ENCODE measurements at regions not wholly inside any gene's neighbourhood (a gene's known extent, or its start where the extent isn't known, plus 50 kb on each side); places are given as distances from the start of the nearest gene placed in this dataset.
A peak's percentile ranks its signal among the peaks of the same experiment; 100 is the strongest.

DNA sequence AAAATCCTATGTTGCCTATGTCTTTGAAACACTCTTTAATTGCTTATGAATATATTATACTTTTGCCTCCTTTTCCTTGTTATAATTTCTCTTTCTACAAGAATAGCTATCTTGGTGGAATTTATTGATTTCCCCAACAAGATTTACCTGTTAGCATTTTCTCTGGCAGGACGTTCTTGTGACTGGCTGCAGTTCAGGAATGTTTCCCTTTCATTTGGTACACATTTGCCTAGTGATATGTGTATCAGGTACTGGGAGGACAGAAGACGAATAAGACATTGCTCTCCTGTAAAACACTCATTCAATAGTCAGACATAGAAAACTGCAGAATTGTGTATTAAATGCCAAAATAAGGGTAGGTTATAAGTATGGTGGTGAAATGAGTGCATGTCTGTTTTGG, 279.9 kb downstream of the FAT3 start:
- no peak overlapping the region for H3K4me3 ChIP-seq (ENCODE audit: low read length)
- H3K36me3 ChIP-seq (ENCODE audit: insufficient read depth, low read length): no peaks in the 10 kb centered on the region
- H3K27ac ChIP-seq (ENCODE audit: low read depth, low read length): no peak overlapping the region
- H3K27me3 ChIP-seq (ENCODE audit: insufficient read depth, low read length): no peaks in the 10 kb centered on the region
- H3K9ac ChIP-seq (ENCODE audit: low read depth, low read length): no peak overlapping the region
- H3K4me1 ChIP-seq (ENCODE audit: insufficient read depth, low read length): peaks cover 14% of the 10 kb centered on the region
- WGBS: 89% methylated on average over 2 of the region's 2 CpGs
- H3K9me3 ChIP-seq (ENCODE audit: insufficient read depth, low read depth, low read length): no peaks in the 10 kb centered on the region

DNA sequence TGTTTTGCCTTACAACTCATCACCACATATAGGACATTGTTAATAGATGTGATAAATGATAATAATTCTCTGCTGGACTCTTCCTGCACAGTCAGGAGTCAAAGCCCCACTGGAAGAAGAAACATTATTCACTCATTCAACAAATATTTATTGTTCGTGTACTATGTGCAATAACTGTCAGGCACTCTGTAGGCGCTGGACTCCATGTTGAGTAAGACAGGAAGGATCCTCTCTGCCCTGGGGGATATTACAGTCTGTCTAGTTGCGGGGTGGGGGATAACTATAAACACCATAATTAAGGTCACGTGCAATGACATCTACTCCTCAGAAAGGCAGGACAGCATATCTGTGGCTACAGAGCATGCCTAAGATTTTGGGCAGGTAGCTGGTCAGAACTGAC, 281.1 kb downstream of the FAT3 start:
- Histone ChIP-seq H3K9ac (ENCODE audit: low read depth, low read length) (no peak overlapping the region), H3K4me3 (ENCODE audit: low read length) (no peak overlapping the region), H3K27ac (ENCODE audit: low read depth, low read length) (no peak overlapping the region), H3K4me1 (ENCODE audit: insufficient read depth, low read length) (peaks cover 20% of the 10 kb centered on the region), H3K9me3 (ENCODE audit: insufficient read depth, low read depth, low read length) (no peaks in the 10 kb centered on the region), H3K27me3 (ENCODE audit: insufficient read depth, low read length) (no peaks in the 10 kb centered on the region), H3K36me3 (ENCODE audit: insufficient read depth, low read length) (no peaks in the 10 kb centered on the region)
- WGBS: 98% methylated on average over 4 of the region's 4 CpGs

DNA sequence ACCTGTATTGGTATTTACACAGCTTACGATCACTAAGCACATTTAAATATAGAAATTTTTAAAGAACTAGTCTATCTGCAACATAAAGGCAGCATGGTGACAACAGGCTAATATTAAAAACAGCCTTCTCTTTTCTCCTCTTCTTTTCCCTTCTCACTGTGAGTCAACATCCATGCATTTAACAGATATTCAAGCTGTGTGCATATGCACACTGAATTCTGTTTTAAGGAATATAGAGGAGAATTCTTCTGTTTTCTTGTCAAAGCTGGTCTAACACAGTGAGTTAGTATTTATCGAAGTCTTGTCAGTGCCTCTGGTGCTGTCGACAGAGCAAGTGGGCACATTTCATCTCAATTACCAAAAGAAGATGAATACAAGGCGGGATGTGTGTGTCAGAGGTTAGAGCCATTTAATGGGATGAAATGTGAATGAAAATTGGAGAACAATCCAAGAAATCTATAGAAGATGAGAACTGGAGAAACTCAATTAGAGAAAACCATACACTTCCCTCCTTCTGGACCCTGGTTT, 282.3 kb downstream of the FAT3 start:
- Histone ChIP-seq H3K27ac (ENCODE audit: low read depth, low read length) (no peak overlapping the region; the same call in 1 of the 2 replicates), H3K4me1 (ENCODE audit: insufficient read depth, low read length) (peaks cover 30% of the 10 kb centered on the region), H3K36me3 (ENCODE audit: insufficient read depth, low read length) (no peaks in the 10 kb centered on the region), H3K27me3 (ENCODE audit: insufficient read depth, low read length) (no peaks in the 10 kb centered on the region), H3K9me3 (ENCODE audit: insufficient read depth, low read depth, low read length) (no peaks in the 10 kb centered on the region), H3K4me3 (ENCODE audit: low read length) (no peak overlapping the region), H3K9ac (ENCODE audit: low read depth, low read length) (no peak overlapping the region)
- WGBS: 73% methylated on average over 3 of the region's 4 CpGs

DNA sequence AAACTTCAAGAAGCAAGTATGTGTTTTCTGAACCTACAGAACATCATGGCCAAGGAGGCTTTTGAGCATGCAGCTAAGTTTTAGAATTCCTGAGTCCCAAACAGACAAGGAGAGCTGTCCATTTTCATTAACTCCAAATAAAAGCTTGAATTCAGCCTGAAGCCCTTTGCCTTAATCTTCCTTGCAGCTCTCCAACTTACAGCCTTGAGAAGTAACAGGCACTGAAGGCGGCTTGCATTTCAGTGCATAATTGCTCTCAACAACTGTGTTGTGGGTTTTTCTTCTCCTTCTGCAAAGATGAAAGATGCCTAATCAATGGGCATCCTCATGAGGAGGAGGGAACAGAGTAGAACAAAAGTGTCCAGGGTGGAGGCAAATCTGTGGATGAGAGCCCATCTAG, 286.0 kb downstream of the FAT3 start:
- H3K27ac ChIP-seq (ENCODE audit: low read depth, low read length): peak overlapping the region; percentile 87; the same call in 1 of the 2 replicates
- no peaks in the 10 kb centered on the region for H3K36me3 ChIP-seq (ENCODE audit: insufficient read depth, low read length)
- H3K9me3 ChIP-seq (ENCODE audit: insufficient read depth, low read depth, low read length): no peaks in the 10 kb centered on the region
- no peak overlapping the region for H3K9ac ChIP-seq (ENCODE audit: low read depth, low read length)
- H3K4me1 ChIP-seq (ENCODE audit: insufficient read depth, low read length): peaks cover 38% of the 10 kb centered on the region
- WGBS: 85% methylated on average over 1 of the region's 1 CpG
- H3K27me3 ChIP-seq (ENCODE audit: insufficient read depth, low read length): no peaks in the 10 kb centered on the region
- H3K4me3 ChIP-seq (ENCODE audit: low read length): no peak overlapping the region

DNA sequence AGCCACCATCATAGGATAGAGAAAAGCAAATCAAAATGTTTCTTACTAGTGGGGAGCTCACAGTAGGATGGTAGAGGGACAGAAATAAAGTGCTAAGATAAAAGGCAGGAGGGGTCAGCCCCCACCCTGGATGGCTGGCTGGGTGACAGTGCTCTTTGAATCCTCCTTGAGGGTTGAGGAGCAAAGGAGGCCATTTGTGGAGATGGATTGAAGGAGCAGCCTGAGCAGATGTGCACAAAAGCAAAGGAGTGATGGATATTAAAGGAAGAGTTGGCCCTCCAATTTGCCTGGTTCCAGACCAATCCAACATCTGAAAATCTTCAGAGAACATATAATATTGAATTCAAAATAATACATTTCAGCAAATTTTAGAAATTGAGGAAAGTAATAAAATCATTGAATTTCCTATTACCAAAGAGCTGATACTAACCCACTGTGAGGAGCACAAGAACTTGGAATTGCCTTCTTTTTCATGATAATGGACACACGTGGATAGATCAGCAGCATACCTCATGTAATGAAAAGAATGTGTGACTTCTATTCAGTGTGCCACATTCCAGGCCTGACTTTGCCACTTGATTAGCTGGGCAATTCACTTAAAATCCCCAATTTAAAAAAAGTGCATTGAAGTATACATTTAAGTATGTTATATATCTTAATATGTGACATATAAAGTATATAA, 287.0 kb downstream of the FAT3 start:
- H3K27ac ChIP-seq (ENCODE audit: low read depth, low read length): peak overlapping the region; percentile 87
- H3K4me1 ChIP-seq (ENCODE audit: insufficient read depth, low read length): peaks cover 29% of the 10 kb centered on the region
- 0% methylated on average over 1 of the region's 1 CpG for WGBS
- H3K4me3 ChIP-seq (ENCODE audit: low read length): no peak overlapping the region
- H3K9ac ChIP-seq (ENCODE audit: low read depth, low read length): peak overlapping the region; percentile 15; the same call in 1 of the 2 replicates
- H3K27me3 ChIP-seq (ENCODE audit: insufficient read depth, low read length): no peaks in the 10 kb centered on the region
- H3K9me3 ChIP-seq (ENCODE audit: insufficient read depth, low read depth, low read length): no peaks in the 10 kb centered on the region
- no peaks in the 10 kb centered on the region for H3K36me3 ChIP-seq (ENCODE audit: insufficient read depth, low read length)

DNA sequence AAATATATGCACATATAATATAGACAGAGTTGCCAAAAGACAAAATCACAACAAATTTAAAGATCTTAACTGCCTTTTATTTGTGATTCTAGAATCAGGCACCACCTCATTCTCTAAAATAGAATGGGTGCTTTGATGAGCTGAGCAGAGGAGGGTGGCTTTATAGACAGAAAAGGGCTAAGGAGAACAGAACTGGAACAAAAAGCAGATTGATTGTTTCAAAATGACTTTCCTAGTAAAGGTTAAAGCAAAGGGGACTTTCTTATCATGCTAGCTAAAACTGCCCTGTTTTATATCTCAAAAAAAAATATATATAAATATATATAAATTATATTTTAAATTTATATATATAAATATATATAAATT, 287.6 kb downstream of the FAT3 start:
- no peaks in the 10 kb centered on the region for H3K9me3 ChIP-seq (ENCODE audit: insufficient read depth, low read depth, low read length)
- H3K9ac ChIP-seq (ENCODE audit: low read depth, low read length): no peak overlapping the region
- no peak overlapping the region for H3K4me3 ChIP-seq (ENCODE audit: low read length)
- peaks cover 24% of the 10 kb centered on the region for H3K4me1 ChIP-seq (ENCODE audit: insufficient read depth, low read length)
- no peaks in the 10 kb centered on the region for H3K36me3 ChIP-seq (ENCODE audit: insufficient read depth, low read length)
- H3K27ac ChIP-seq (ENCODE audit: low read depth, low read length): peak overlapping the region; percentile 82; the same call in 1 of the 2 replicates
- no peaks in the 10 kb centered on the region for H3K27me3 ChIP-seq (ENCODE audit: insufficient read depth, low read length)

DNA sequence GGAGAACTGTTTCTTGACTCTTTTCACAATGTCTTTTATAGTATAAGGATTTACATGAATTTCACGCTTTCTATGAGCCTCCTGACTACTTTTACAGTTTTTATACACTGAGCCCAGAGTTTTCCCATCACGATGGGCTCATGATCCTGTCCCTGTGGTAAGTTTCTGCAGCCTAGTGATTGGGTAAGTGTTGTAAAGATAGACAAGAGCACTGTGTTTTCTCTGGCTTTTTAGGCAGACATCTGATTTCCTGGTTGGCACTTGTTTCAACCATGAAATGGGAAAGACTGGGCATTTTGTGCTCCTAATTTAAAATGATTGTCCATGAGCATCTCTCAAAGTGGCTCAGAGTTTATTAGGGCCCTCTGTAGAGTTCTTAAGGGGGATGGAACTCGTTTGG, 299.0 kb downstream of the FAT3 start:
- Histone ChIP-seq H3K36me3 (ENCODE audit: insufficient read depth, low read length) (no peaks in the 10 kb centered on the region), H3K9me3 (ENCODE audit: insufficient read depth, low read depth, low read length) (no peaks in the 10 kb centered on the region), H3K4me3 (ENCODE audit: low read length) (no peak overlapping the region), H3K27me3 (ENCODE audit: insufficient read depth, low read length) (no peaks in the 10 kb centered on the region), H3K4me1 (ENCODE audit: insufficient read depth, low read length) (peaks cover 9% of the 10 kb centered on the region; the same call in 1 of the 2 replicates), H3K9ac (ENCODE audit: low read depth, low read length) (no peak overlapping the region), H3K27ac (ENCODE audit: low read depth, low read length) (no peak overlapping the region)
- 95% methylated on average over 3 of the region's 3 CpGs for WGBS

DNA sequence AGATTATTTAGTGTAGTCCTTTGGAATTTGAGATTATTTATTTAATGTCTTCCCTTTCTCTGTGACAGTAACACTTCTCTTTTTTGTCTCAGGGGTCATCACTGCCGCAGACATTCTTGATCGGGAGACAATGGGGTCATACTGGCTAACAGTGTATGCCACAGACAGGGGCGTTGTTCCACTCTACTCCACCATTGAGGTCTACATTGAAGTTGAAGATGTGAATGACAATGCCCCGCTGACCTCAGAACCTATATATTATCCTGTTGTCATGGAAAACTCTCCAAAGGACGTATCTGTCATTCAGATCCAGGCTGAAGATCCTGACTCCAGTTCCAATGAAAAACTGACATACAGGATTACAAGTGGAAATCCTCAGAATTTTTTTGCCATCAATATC, 299.9 kb downstream of the FAT3 start:
- Histone ChIP-seq H3K36me3 (ENCODE audit: insufficient read depth, low read length) (no peaks in the 10 kb centered on the region), H3K9ac (ENCODE audit: low read depth, low read length) (no peak overlapping the region)
- WGBS: 90% methylated on average over 5 of the region's 5 CpGs

DNA sequence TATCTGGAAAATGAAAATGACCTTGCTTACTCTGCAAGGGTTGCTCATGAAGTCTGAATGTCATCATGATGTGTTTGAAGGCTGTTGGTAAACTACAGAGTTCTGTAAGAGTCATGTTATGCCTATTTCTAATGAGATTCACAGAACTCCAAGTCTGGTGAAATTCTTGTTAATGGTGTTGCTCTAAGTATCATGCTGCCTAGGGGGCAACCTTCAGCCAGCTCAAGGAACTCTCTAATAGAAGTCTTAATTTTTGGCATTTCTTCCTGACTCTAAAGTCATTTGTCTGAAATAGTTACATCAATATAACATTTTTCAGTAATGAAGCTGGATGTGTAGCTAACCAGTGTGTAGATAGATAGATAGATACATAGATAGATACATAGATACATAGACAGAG, 302.8 kb downstream of the FAT3 start:
- H3K4me1 ChIP-seq (ENCODE audit: insufficient read depth, low read length): peaks cover 12% of the 10 kb centered on the region
- H3K36me3 ChIP-seq (ENCODE audit: insufficient read depth, low read length): no peaks in the 10 kb centered on the region
- no peak overlapping the region for H3K27ac ChIP-seq (ENCODE audit: low read depth, low read length)

More for the DNA sequence above, 299.9 kb downstream of the FAT3 start:
- Histone ChIP-seq H3K27me3 (ENCODE audit: insufficient read depth, low read length) (no peaks in the 10 kb centered on the region), H3K4me3 (ENCODE audit: low read length) (no peak overlapping the region), H3K4me1 (ENCODE audit: insufficient read depth, low read length) (peaks cover 9% of the 10 kb centered on the region; the same call in 1 of the 2 replicates), H3K27ac (ENCODE audit: low read depth, low read length) (no peak overlapping the region), H3K9me3 (ENCODE audit: insufficient read depth, low read depth, low read length) (no peaks in the 10 kb centered on the region)

DNA sequence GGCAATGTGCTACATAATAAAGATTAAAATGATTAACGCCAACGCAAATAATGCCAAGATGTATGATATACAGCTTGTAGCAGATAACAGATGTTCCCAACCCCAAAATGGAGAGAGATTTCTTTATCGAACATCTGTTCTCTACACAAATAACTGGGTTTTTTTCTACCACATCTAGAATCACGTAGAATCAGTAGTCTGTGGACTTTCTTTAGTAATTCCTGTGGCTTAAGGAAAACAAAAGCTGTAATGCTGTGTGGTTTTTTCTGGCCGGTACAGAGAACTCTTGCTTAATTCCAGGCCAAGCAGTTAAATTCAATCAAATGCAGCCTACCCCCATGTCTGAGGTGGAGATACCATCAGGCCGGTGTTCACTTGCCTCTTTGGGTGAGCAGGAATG, 303.4 kb downstream of the FAT3 start:
- Histone ChIP-seq H3K27ac (ENCODE audit: low read depth, low read length) (no peak overlapping the region), H3K9me3 (ENCODE audit: insufficient read depth, low read depth, low read length) (no peaks in the 10 kb centered on the region), H3K36me3 (ENCODE audit: insufficient read depth, low read length) (no peaks in the 10 kb centered on the region), H3K27me3 (ENCODE audit: insufficient read depth, low read length) (no peaks in the 10 kb centered on the region), H3K4me1 (ENCODE audit: insufficient read depth, low read length) (peaks cover 12% of the 10 kb centered on the region), H3K9ac (ENCODE audit: low read depth, low read length) (no peak overlapping the region), H3K4me3 (ENCODE audit: low read length) (no peak overlapping the region)
- 93% methylated on average over 6 of the region's 6 CpGs for WGBS

More for the DNA sequence above, 302.8 kb downstream of the FAT3 start:
- Histone ChIP-seq H3K9me3 (ENCODE audit: insufficient read depth, low read depth, low read length) (no peaks in the 10 kb centered on the region), H3K27me3 (ENCODE audit: insufficient read depth, low read length) (no peaks in the 10 kb centered on the region), H3K9ac (ENCODE audit: low read depth, low read length) (no peak overlapping the region), H3K4me3 (ENCODE audit: low read length) (no peak overlapping the region)

DNA sequence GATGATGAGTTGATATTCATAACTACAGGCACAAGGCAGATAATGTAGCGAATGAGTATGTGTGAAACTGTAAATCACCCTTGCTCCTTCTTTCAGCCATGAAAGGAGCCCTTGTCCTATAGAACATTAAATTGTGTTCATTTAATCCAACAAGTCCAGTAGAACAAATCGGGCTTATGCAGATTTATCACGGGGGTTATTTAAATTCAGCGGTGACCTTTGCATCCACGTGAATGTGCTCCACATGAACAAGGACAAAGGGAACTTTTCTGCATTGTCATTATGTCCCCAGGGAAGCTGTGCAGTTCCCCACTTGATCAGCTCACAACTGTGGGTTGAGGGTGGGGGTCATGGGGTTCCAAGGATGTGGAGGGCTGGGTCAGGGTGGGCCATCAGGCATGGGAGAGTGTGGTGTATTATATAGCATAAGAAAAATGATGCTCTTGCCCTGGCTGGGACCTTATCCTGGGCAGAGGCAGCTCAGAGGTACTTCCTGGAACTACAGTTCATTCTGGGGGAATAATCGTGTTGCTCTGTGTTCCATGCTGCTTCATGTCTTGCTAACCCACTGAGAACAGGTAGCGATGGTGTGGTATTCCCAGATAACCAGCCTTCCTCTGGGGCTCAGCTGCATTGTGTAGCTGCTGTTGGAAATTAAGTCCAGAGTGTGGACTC, 306.6 kb downstream of the FAT3 start:
- H3K4me1 ChIP-seq (ENCODE audit: insufficient read depth, low read length): peaks cover 3% of the 10 kb centered on the region
- H3K9ac ChIP-seq (ENCODE audit: low read depth, low read length): no peak overlapping the region
- H3K9me3 ChIP-seq (ENCODE audit: insufficient read depth, low read depth, low read length): no peaks in the 10 kb centered on the region
- H3K27me3 ChIP-seq (ENCODE audit: insufficient read depth, low read length): no peaks in the 10 kb centered on the region
- no peak overlapping the region for H3K4me3 ChIP-seq (ENCODE audit: low read length)
- WGBS: 91% methylated on average over 7 of the region's 7 CpGs
- H3K27ac ChIP-seq (ENCODE audit: low read depth, low read length): no peak overlapping the region
- H3K36me3 ChIP-seq (ENCODE audit: insufficient read depth, low read length): no peaks in the 10 kb centered on the region

All from HUES64 (cell line).